ENCODE measurements at regions not wholly inside any gene's neighbourhood (a gene's known extent, or its start where the extent isn't known, plus 50 kb on each side); places are given as distances from the start of the nearest gene placed in this dataset.

GRCh38 chr3:137612291-137612690, 151.8 kb upstream of the SOX14 start:
- Histone ChIP-seq H4K20me1 (ENCODE audit: insufficient read depth, low read length) (no peaks in the 10 kb centered on the region), H3K4me2 (ENCODE audit: low read depth, low read length) (no peak overlapping the region), H3K4me1 (ENCODE audit: insufficient read depth, low read length) (no peaks in the 10 kb centered on the region), H2AFZ (ENCODE audit: low read length) (no peak overlapping the region), H3K36me3 (replicated peaks in 1 of 2; ENCODE audit: control insufficient read depth in 1 of 2, insufficient read depth in 2 of 2, low read length in 2 of 2) (no peaks in the 10 kb centered on the region), H3K4me3 (replicated peaks in 1 of 3; ENCODE audit: insufficient read depth in 1 of 3, low read depth in 2 of 3, low read length in 3 of 3) (no peak overlapping the region), H3K9ac (ENCODE audit: insufficient read depth, low read depth, low read length) (no peak overlapping the region), H3K27me3 (ENCODE audit: control insufficient read depth in 1 of 2, insufficient read depth in 2 of 2, low read length in 2 of 2) (no peaks in the 10 kb centered on the region), H3K27ac (ENCODE audit: extremely low read length, insufficient read depth, low read length) (no peak overlapping the region), H3K9me3 (ENCODE audit: low read length) (no peaks in the 10 kb centered on the region), H3K79me2 (ENCODE audit: insufficient read depth, low read length) (no peaks in the 10 kb centered on the region)
- in situ Hi-C loops (cut with HindIII; ENCODE audit: extremely low pct_ligation_motif_present, low pct_unique_long_range_greater_than_20kb) (no loop called here), intact Hi-C loops (cut with micrococcal nuclease; ENCODE audit: unreplicated experiment) (no loop called here)
- BruUV-seq (replicated peaks), result no TSS peak
- TF ChIP-seq LBX2 (CRISPR knock-in tag; IDR thresholded peaks at IDR 0.05; ENCODE audit: borderline replicate concordance) (no peak), NR2F2 (IDR thresholded peaks at IDR 0.05; ENCODE audit: borderline replicate concordance, low read depth) (no peak)
- DNase-seq (ENCODE audit: low spot score) (no peak), FAIRE-seq (no peak), ATAC-seq (no peak)
- ChIA-PET CTCF (ENCODE audit: low intra/inter-chr PET ratio, low total read pairs) (no interaction called here), POLR2A (no interaction called here)
- 7% methylated on average over 3 of the region's 3 CpGs for WGBS (ENCODE audit: low lambda C conversion rate)

- 6% methylated on average over 10 of the region's 10 CpGs for WGBS (ENCODE audit: low lambda C conversion rate)
- no peaks in the 10 kb centered on the region for H3K4me1 ChIP-seq (ENCODE audit: insufficient read depth, low read length)
- intact Hi-C loops (cut with micrococcal nuclease; ENCODE audit: unreplicated experiment), result no loop called here
Measured at GRCh38 chr3:137615659-137616418, 148.3 kb upstream of the SOX14 start.

More at GRCh38 chr3:137615659-137616418, 148.3 kb upstream of the SOX14 start:
- FAIRE-seq (no peak), ATAC-seq (no peak), DNase-seq (ENCODE audit: low spot score) (no peak)
- POLR2A ChIA-PET, result no interaction called here
- CTCF ChIA-PET (ENCODE audit: low intra/inter-chr PET ratio, low total read pairs), result no interaction called here
- Histone ChIP-seq H3K4me3 (replicated peaks in 1 of 3; ENCODE audit: insufficient read depth in 1 of 3, low read depth in 2 of 3, low read length in 3 of 3) (no peak overlapping the region), H2AFZ (ENCODE audit: low read length) (no peak overlapping the region), H3K36me3 (replicated peaks in 1 of 2; ENCODE audit: control insufficient read depth in 1 of 2, insufficient read depth in 2 of 2, low read length in 2 of 2) (no peaks in the 10 kb centered on the region), H3K9ac (ENCODE audit: insufficient read depth, low read depth, low read length) (no peak overlapping the region), H3K4me2 (ENCODE audit: low read depth, low read length) (no peak overlapping the region), H4K20me1 (ENCODE audit: insufficient read depth, low read length) (no peaks in the 10 kb centered on the region), H3K9me3 (ENCODE audit: low read length) (no peaks in the 10 kb centered on the region), H3K27ac (ENCODE audit: extremely low read length, insufficient read depth, low read length) (no peak overlapping the region), H3K79me2 (ENCODE audit: insufficient read depth, low read length) (no peaks in the 10 kb centered on the region), H3K27me3 (ENCODE audit: control insufficient read depth in 1 of 2, insufficient read depth in 2 of 2, low read length in 2 of 2) (no peaks in the 10 kb centered on the region)
- no TSS peak for BruUV-seq (replicated peaks)
- in situ Hi-C loops (cut with HindIII; ENCODE audit: extremely low pct_ligation_motif_present, low pct_unique_long_range_greater_than_20kb), result no loop called here
- no peak for TF ChIP-seq ZNF607 (CRISPR knock-in tag; IDR thresholded peaks at IDR 0.05; ENCODE audit: borderline replicate concordance)
- TF ChIP-seq GZF1 (CRISPR knock-in tag; IDR thresholded peaks at IDR 0.05), result peak; percentile 94

Data from HepG2 (cell line).